Spinal cord (tissue), 9 donors: ENCODE measurements at regions not wholly inside any gene's neighbourhood (a gene's known extent, or its start where the extent isn't known, plus 50 kb on each side); places are given as distances from the start of the nearest gene placed in this dataset.
"Not testable (repeated sequence)": the region's sequence is repeated elsewhere in the genome, so short reads cannot be mapped to it uniquely, and the experiment has no call there.

Experiments used
- DNase-seq, 6 donors: peaks; one replicate each; pipeline versions ENCODE4 v3.0.0 to v3.0.0-alpha.2; 2013 to 2015; ENCODE audit warnings: low spot score in 6 of 6, low read depth in 4 of 6
- H3K27ac ChIP-seq: one replicate; pipeline ENCODE4 v1.5.1; 2013; ENCODE audit warnings: low read depth, low read length, control low read depth
- H3K27me3 ChIP-seq: one replicate; pipeline ENCODE4 v1.6.1; 2013; ENCODE audit warnings: low read length; ENCODE audit not compliant: control insufficient read depth, insufficient read depth
- H3K36me3 ChIP-seq: one replicate; pipeline ENCODE4 v1.6.1; 2013; ENCODE audit warnings: low read length; ENCODE audit not compliant: control insufficient read depth, insufficient read depth
- H3K4me1 ChIP-seq: one replicate; pipeline ENCODE4 v1.6.1; 2013; ENCODE audit warnings: low read length; ENCODE audit not compliant: control insufficient read depth, insufficient read depth
- H3K4me3 ChIP-seq: one replicate; pipeline ENCODE4 v1.5.1; 2013; ENCODE audit warnings: low read depth, low read length, control low read depth
- H3K9me3 ChIP-seq: one replicate; pipeline ENCODE4 v1.6.1; 2013; ENCODE audit warnings: low read length; ENCODE audit not compliant: control insufficient read depth, insufficient read depth
- WGBS: methylation state at CpG from one replicate; pipeline ENCODE4 v1.1.5; 2013; ENCODE audit warnings: missing lambda C conversion rate; ENCODE audit not compliant: insufficient coverage; 5-methylcytosine and 5-hydroxymethylcytosine counted together
- donor health status: healthy.

- Histone ChIP-seq H3K4me1 (peaks cover 15% of the 10 kb centered on the region), H3K36me3 (no peaks in the 10 kb centered on the region), H3K27me3 (peaks cover 24% of the 10 kb centered on the region), H3K4me3 (no peak overlapping the region), H3K27ac (no peak overlapping the region), H3K9me3 (no peaks in the 10 kb centered on the region)
- WGBS: 14% methylated on average over 43 of the region's 46 CpGs
- no peak for DNase-seq
These were observed 113.8 kb downstream of the ADRA2C start for GRCh38 chr4:3879681-3880614.

- peak; percentile 41 to 95 (median 70) for DNase-seq
- 8% methylated on average over 18 of the region's 18 CpGs for WGBS
- H3K9me3 ChIP-seq: no peaks in the 10 kb centered on the region
- H3K4me3 ChIP-seq: no peak overlapping the region
- H3K36me3 ChIP-seq: no peaks in the 10 kb centered on the region
- H3K27ac ChIP-seq: no peak overlapping the region
- peaks cover 15% of the 10 kb centered on the region for H3K4me1 ChIP-seq
- H3K27me3 ChIP-seq: peaks cover 24% of the 10 kb centered on the region
These were observed 114.5 kb downstream of the ADRA2C start for GRCh38 chr4:3880615-3881120.

- not testable (repeated sequence) for H3K27ac ChIP-seq, H3K4me3 ChIP-seq, DNase-seq, H3K9me3 ChIP-seq, H3K36me3 ChIP-seq
- Histone ChIP-seq H3K27me3 (peaks cover 20% of the 10 kb centered on the region), H3K4me1 (peaks cover 15% of the 10 kb centered on the region)
- 88% methylated on average over 10 of the region's 12 CpGs for WGBS
These were observed 116.2 kb downstream of the ADRA2C start for GRCh38 chr4:3882316-3882885.

GRCh38 chr4:3884261-3884660 is 118.1 kb downstream of the ADRA2C start:
- H3K27ac ChIP-seq, DNase-seq, H3K4me3 ChIP-seq, H3K9me3 ChIP-seq, H3K36me3 ChIP-seq: not testable (repeated sequence)
- 69% methylated on average over 5 of the region's 5 CpGs for WGBS
- H3K4me1 ChIP-seq: peaks cover 15% of the 10 kb centered on the region
- peaks cover 14% of the 10 kb centered on the region for H3K27me3 ChIP-seq

GRCh38 chr4:3893590-3893989 is 127.4 kb downstream of the ADRA2C start:
- not testable (repeated sequence) for H3K4me1 ChIP-seq, H3K27ac ChIP-seq, H3K4me3 ChIP-seq, DNase-seq, H3K9me3 ChIP-seq, H3K27me3 ChIP-seq, H3K36me3 ChIP-seq
- WGBS: 73% methylated on average over 3 of the region's 8 CpGs

GRCh38 chr4:3894086-3894959 is 128.1 kb downstream of the ADRA2C start:
- H3K4me3 ChIP-seq, DNase-seq, H3K27ac ChIP-seq, H3K9me3 ChIP-seq, H3K27me3 ChIP-seq, H3K36me3 ChIP-seq, H3K4me1 ChIP-seq: not testable (repeated sequence)
- WGBS: 90% methylated on average over 12 of the region's 20 CpGs

GRCh38 chr4:3896441-3896840 is 130.3 kb downstream of the ADRA2C start:
- no peak overlapping the region for H3K4me3 ChIP-seq
- H3K27ac ChIP-seq: no peak overlapping the region
- H3K9me3 ChIP-seq: no peaks in the 10 kb centered on the region
- H3K36me3 ChIP-seq: no peaks in the 10 kb centered on the region
- no peaks in the 10 kb centered on the region for H3K4me1 ChIP-seq
- whole genome bisulfite sequencing: 77% methylated on average over 2 of the region's 6 CpGs
- no peaks in the 10 kb centered on the region for H3K27me3 ChIP-seq
- DNase-seq: no peak

- not testable (repeated sequence) for H3K36me3 ChIP-seq, H3K27me3 ChIP-seq, H3K4me3 ChIP-seq, DNase-seq, H3K9me3 ChIP-seq, H3K27ac ChIP-seq, H3K4me1 ChIP-seq
- 93% methylated on average over 2 of the region's 20 CpGs for WGBS
These were observed 130.8 kb downstream of the ADRA2C start for GRCh38 chr4:3896871-3897578.

GRCh38 chr4:3898098-3898497 is 131.9 kb downstream of the ADRA2C start:
- H3K36me3 ChIP-seq: no peaks in the 10 kb centered on the region
- DNase-seq: no peak
- H3K27me3 ChIP-seq: no peaks in the 10 kb centered on the region
- 83% methylated on average over 10 of the region's 19 CpGs for WGBS
- no peak overlapping the region for H3K27ac ChIP-seq
- H3K9me3 ChIP-seq: no peaks in the 10 kb centered on the region
- no peaks in the 10 kb centered on the region for H3K4me1 ChIP-seq
- no peak overlapping the region for H3K4me3 ChIP-seq
